RWPE1 (cell line): ENCODE measurements at regions not wholly inside any gene's neighbourhood (a gene's known extent, or its start where the extent isn't known, plus 50 kb on each side); places are given as distances from the start of the nearest gene placed in this dataset.

Source experiments
- CTCF ChIA-PET: fragments of 350-600 bp; sonication (Branson Sonifier 250); formaldehyde crosslinking; extraction: SDS; loops from one replicate; lab custom pipeline; 2021; lab: Yijun Ruan, JAX
- POLR2A ChIA-PET: fragments of 400-600 bp; formaldehyde crosslinking; extraction: SDS; loops from one replicate; lab custom pipeline; 2020; ENCODE audit warnings: antibody characterized with exemption; ENCODE audit not compliant: low non-redundant PET; lab: Yijun Ruan, JAX
- DNase-seq: peaks from one replicate; pipeline ENCODE4 v3.0.0; 2012; ENCODE audit warnings: low spot score
- H3K27ac ChIP-seq: fragments of 450-650 bp; 2 replicates; pipeline ENCODE4 v1.5.1; 2017
- CTCF ChIP-seq: fragments of 450-650 bp; conservative IDR thresholded peaks from 2 replicates; pipeline ENCODE4 v1.5.1; 2017; ENCODE audit warnings: low read depth, mild to moderate bottlenecking

- CTCF ChIA-PET: no interaction called here
- H3K27ac ChIP-seq: no peak overlapping the region
- no peak for DNase-seq
- no peak for TF ChIP-seq CTCF
- POLR2A ChIA-PET: no interaction called here
These were observed 98.6 kb downstream of the BCL2L11 start for GRCh38 chr2:111219285-111219684.

GRCh38 chr2:111219734-111220505 lies 99.2 kb downstream of the BCL2L11 start:
- POLR2A ChIA-PET: no interaction called here
- CTCF ChIA-PET: no interaction called here
- no peak for TF ChIP-seq CTCF
- H3K27ac ChIP-seq: no peak overlapping the region
- DNase-seq: no peak

- no peak overlapping the region for H3K27ac ChIP-seq
- POLR2A ChIA-PET: no interaction called here
- TF ChIP-seq CTCF: no peak
- no peak for DNase-seq
- CTCF ChIA-PET: no interaction called here
These were observed 100.2 kb downstream of the BCL2L11 start for GRCh38 chr2:111220962-111221361.

GRCh38 chr2:111221701-111222100 lies 101.0 kb downstream of the BCL2L11 start:
- DNase-seq: no peak
- ChIA-PET POLR2A (no interaction called here), CTCF (no interaction called here)
- TF ChIP-seq CTCF: no peak
- H3K27ac ChIP-seq: no peak overlapping the region

GRCh38 chr2:111222204-111222866 lies 101.6 kb downstream of the BCL2L11 start:
- no peak overlapping the region for H3K27ac ChIP-seq
- no peak for DNase-seq
- no peak for TF ChIP-seq CTCF
- POLR2A ChIA-PET: interaction anchor here (0.6 kb wide), 1 partner anchor 99 kb away, joined by 3 read pairs; no protein-coding TSS in a partner anchor
- CTCF ChIA-PET: no interaction called here

- POLR2A ChIA-PET: no interaction called here
- H3K27ac ChIP-seq: no peak overlapping the region
- CTCF ChIA-PET: no interaction called here
- DNase-seq: no peak
- no peak for TF ChIP-seq CTCF
These were observed 105.1 kb downstream of the BCL2L11 start for GRCh38 chr2:111225856-111226255.
